ENCODE measurements at regions not wholly inside any gene's neighbourhood (a gene's known extent, or its start where the extent isn't known, plus 50 kb on each side); places are given as distances from the start of the nearest gene placed in this dataset.
A peak's percentile ranks its signal among the peaks of the same experiment; 100 is the strongest.
"Not testable (repeated sequence)": the region's sequence is repeated elsewhere in the genome, so short reads cannot be mapped to it uniquely, and the experiment has no call there.

GRCh38 chr13:54799621-54800226 is 1771.1 kb downstream of the OLFM4 start:
- Mint-ChIP-seq H3K27ac (no peak overlapping the region), H3K4me3 (no peak overlapping the region), H3K27me3 (no peaks in the 10 kb centered on the region), H3K36me3 (no peaks in the 10 kb centered on the region), H3K4me1 (ENCODE audit: unreplicated experiment) (no peaks in the 10 kb centered on the region), H3K9me3 (no peaks in the 10 kb centered on the region)
- DNase-seq (ENCODE audit: extremely low spot score, unreplicated experiment): no peak
- no peak for TF ChIP-seq CTCF (conservative IDR thresholded peaks at IDR 0.05)

- peaks cover 4% of the 10 kb centered on the region for H3K9me3 Mint-ChIP-seq
- H3K4me3 Mint-ChIP-seq: no peak overlapping the region
These were observed 1773.6 kb downstream of the OLFM4 start for GRCh38 chr13:54802226-54802625.

GRCh38 chr13:54805743-54806142 is 1777.1 kb downstream of the OLFM4 start:
- no peaks in the 10 kb centered on the region for H3K4me1 Mint-ChIP-seq (ENCODE audit: unreplicated experiment)
- H3K27ac Mint-ChIP-seq: no peak overlapping the region
- no peaks in the 10 kb centered on the region for H3K27me3 Mint-ChIP-seq
- H3K9me3 Mint-ChIP-seq: peaks cover 4% of the 10 kb centered on the region
- TF ChIP-seq CTCF (conservative IDR thresholded peaks at IDR 0.05): no peak
- H3K36me3 Mint-ChIP-seq: no peaks in the 10 kb centered on the region
- H3K4me3 Mint-ChIP-seq: no peak overlapping the region
- no peak for DNase-seq (ENCODE audit: extremely low spot score, unreplicated experiment)

More at GRCh38 chr13:54802226-54802625, 1773.6 kb downstream of the OLFM4 start:
- Mint-ChIP-seq H3K27ac (no peak overlapping the region), H3K4me1 (ENCODE audit: unreplicated experiment) (no peaks in the 10 kb centered on the region), H3K36me3 (no peaks in the 10 kb centered on the region), H3K27me3 (no peaks in the 10 kb centered on the region)
- TF ChIP-seq CTCF (conservative IDR thresholded peaks at IDR 0.05): no peak
- no peak for DNase-seq (ENCODE audit: extremely low spot score, unreplicated experiment)

- not testable (repeated sequence) for H3K36me3 Mint-ChIP-seq; H3K27me3 Mint-ChIP-seq; DNase-seq (ENCODE audit: extremely low spot score, unreplicated experiment); H3K4me3 Mint-ChIP-seq; H3K4me1 Mint-ChIP-seq (ENCODE audit: unreplicated experiment)
- Mint-ChIP-seq H3K9me3 (peaks cover 15% of the 10 kb centered on the region), H3K27ac (peak overlapping the region; percentile 56)
These were observed 1793.4 kb downstream of the OLFM4 start for GRCh38 chr13:54821938-54822470.

GRCh38 chr13:54829391-54830068 is 1800.9 kb downstream of the OLFM4 start:
- not testable (repeated sequence) for H3K4me1 Mint-ChIP-seq (ENCODE audit: unreplicated experiment); DNase-seq (ENCODE audit: extremely low spot score, unreplicated experiment); H3K27ac Mint-ChIP-seq; H3K4me3 Mint-ChIP-seq; H3K36me3 Mint-ChIP-seq; H3K9me3 Mint-ChIP-seq; H3K27me3 Mint-ChIP-seq

GRCh38 chr13:54836273-54836672 is 1807.7 kb downstream of the OLFM4 start:
- Mint-ChIP-seq H3K9me3 (no peaks in the 10 kb centered on the region), H3K4me3 (no peak overlapping the region), H3K36me3 (no peaks in the 10 kb centered on the region), H3K27me3 (no peaks in the 10 kb centered on the region), H3K27ac (no peak overlapping the region), H3K4me1 (ENCODE audit: unreplicated experiment) (no peaks in the 10 kb centered on the region)
- DNase-seq (ENCODE audit: extremely low spot score, unreplicated experiment): no peak
- no peak for TF ChIP-seq CTCF (conservative IDR thresholded peaks at IDR 0.05)

All from type B pancreatic cell (in vitro differentiated cells).